ENCODE measurements at regions not wholly inside any gene's neighbourhood (a gene's known extent, or its start where the extent isn't known, plus 50 kb on each side); places are given as distances from the start of the nearest gene placed in this dataset.

GRCh38 chr3:137924628-137925027, 85.3 kb upstream of the CLDN18 start:
- no peak overlapping the region for H3K27ac ChIP-seq
- WGBS, 4 donors, result 76 to 78% (median 77%) methylated on average over 4 of the region's 4 CpGs
- no peaks in the 10 kb centered on the region for H3K36me3 ChIP-seq
- intact Hi-C loops (cut with DNase I), result no loop called here
- ATAC-seq (no peak), DNase-seq (no peak)
- no peak overlapping the region for H3K4me3 ChIP-seq
- peaks cover 0 to 4% (median 0%) of the 10 kb centered on the region in 9 donors for H3K27me3 ChIP-seq
- no peaks in the 10 kb centered on the region for H3K4me1 ChIP-seq
- no peak for TF ChIP-seq POLR2A (IDR thresholded peaks at IDR 0.05)
- TF ChIP-seq, protein P1, sequence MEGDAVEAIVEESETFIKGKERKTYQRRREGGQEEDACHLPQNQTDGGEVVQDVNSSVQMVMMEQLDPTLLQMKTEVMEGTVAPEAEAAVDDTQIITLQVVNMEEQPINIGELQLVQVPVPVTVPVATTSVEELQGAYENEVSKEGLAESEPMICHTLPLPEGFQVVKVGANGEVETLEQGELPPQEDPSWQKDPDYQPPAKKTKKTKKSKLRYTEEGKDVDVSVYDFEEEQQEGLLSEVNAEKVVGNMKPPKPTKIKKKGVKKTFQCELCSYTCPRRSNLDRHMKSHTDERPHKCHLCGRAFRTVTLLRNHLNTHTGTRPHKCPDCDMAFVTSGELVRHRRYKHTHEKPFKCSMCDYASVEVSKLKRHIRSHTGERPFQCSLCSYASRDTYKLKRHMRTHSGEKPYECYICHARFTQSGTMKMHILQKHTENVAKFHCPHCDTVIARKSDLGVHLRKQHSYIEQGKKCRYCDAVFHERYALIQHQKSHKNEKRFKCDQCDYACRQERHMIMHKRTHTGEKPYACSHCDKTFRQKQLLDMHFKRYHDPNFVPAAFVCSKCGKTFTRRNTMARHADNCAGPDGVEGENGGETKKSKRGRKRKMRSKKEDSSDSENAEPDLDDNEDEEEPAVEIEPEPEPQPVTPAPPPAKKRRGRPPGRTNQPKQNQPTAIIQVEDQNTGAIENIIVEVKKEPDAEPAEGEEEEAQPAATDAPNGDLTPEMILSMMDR (IDR thresholded peaks at IDR 0.05), result no peak
- no peaks in the 10 kb centered on the region for H3K9me3 ChIP-seq

DNA sequence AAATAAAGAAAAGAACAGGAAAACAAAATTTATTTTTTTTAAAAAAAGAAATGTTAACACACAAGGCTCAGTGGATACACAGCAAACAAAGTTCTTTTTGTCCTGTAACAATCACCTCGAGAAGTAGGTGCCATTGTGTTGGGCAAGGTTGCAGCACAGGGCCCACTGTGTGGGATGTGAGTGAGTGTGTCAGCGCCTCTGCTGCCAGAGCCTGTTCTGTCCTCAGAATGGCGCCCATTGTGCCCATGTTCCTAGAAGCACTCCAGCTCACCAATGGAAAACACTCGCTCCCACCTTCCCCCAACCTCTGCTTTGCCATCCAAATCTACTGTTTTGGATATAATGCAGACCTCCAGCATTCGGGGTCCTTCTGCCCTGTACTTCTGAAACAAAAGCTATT, 84.9 kb upstream of the CLDN18 start:
- WGBS, 4 donors, result 71 to 82% (median 78%) methylated on average over 5 of the region's 5 CpGs
- intact Hi-C loops (cut with DNase I), result no loop called here
- Histone ChIP-seq H3K9me3 (no peaks in the 10 kb centered on the region), H3K4me1 (no peaks in the 10 kb centered on the region), H3K4me3 (no peak overlapping the region), H3K36me3 (no peaks in the 10 kb centered on the region), H3K27me3 (peaks cover 0 to 4% (median 0%) of the 10 kb centered on the region in 9 donors), H3K27ac (no peak overlapping the region)
- TF ChIP-seq, protein P1 (IDR thresholded peaks at IDR 0.05), result no peak
- no peak for TF ChIP-seq POLR2A (IDR thresholded peaks at IDR 0.05)
- DNase-seq (no peak), ATAC-seq (no peak)

GRCh38 chr3:137926991-137927390, 83.0 kb upstream of the CLDN18 start:
- 73 to 86% (median 76%) methylated on average over 2 of the region's 2 CpGs for WGBS, 4 donors
- Histone ChIP-seq H3K27me3 (peaks cover 0 to 4% (median 0%) of the 10 kb centered on the region in 9 donors), H3K4me3 (no peak overlapping the region), H3K4me1 (no peaks in the 10 kb centered on the region), H3K36me3 (no peaks in the 10 kb centered on the region), H3K9me3 (no peaks in the 10 kb centered on the region), H3K27ac (no peak overlapping the region)
- ATAC-seq, result no peak
- DNase-seq, result no peak
- intact Hi-C loops (cut with DNase I), result no loop called here
- TF ChIP-seq POLR2A (IDR thresholded peaks at IDR 0.05), result no peak
- TF ChIP-seq, protein P1 (IDR thresholded peaks at IDR 0.05), result no peak

DNA sequence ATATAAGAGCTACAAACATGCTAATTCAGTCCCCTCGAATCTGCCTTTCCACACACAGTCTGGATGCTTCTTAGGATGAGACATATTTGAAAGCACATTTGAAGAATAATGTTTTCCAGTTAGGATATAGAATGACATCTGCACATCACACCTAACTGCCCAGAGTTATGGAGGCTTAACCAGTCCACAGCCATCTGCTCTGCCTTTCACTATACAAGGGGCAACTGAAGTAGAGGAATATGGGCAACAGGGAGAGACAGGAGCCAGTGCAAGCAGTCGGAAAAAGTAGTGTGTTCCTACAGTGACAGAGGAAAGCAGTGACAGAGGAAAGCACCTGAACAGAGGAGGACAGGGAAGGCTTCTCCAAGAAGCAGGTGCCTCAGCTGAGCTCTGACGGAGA, 79.0 kb upstream of the CLDN18 start:
- H3K4me3 ChIP-seq, result no peak overlapping the region
- intact Hi-C loops (cut with DNase I), result no loop called here
- no peaks in the 10 kb centered on the region for H3K36me3 ChIP-seq
- ATAC-seq, result no peak
- no peak for TF ChIP-seq POLR2A (IDR thresholded peaks at IDR 0.05)
- TF ChIP-seq, protein P1 (IDR thresholded peaks at IDR 0.05), result no peak
- 55 to 70% (median 62%) methylated on average over 3 of the region's 3 CpGs for WGBS, 4 donors
- no peak for DNase-seq
- H3K9me3 ChIP-seq, result peaks cover 0 to 3% (median 0%) of the 10 kb centered on the region in 12 donors
- H3K27ac ChIP-seq, result no peak overlapping the region
- H3K4me1 ChIP-seq, result no peaks in the 10 kb centered on the region
- H3K27me3 ChIP-seq, result peaks cover 0 to 4% (median 0%) of the 10 kb centered on the region in 9 donors

Data from heart left ventricle (tissue), 16 donors.